Inflammatory macrophage (primary cell): ENCODE measurements at regions not wholly inside any gene's neighbourhood (a gene's known extent, or its start where the extent isn't known, plus 50 kb on each side); places are given as distances from the start of the nearest gene placed in this dataset.
A peak's percentile ranks its signal among the peaks of the same experiment; 100 is the strongest.

ENCODE experiments used
- DNase-seq, 2 donors: peaks; one replicate each; pipeline ENCODE4 v3.0.0-alpha.2; 2020 to 2022

- DNase-seq, result no peak
Measured at GRCh38 chr6:167643223-167643622, 183.5 kb upstream of the AFDN start.

GRCh38 chr6:167643716-167644115, 183.0 kb upstream of the AFDN start:
- no peak for DNase-seq

GRCh38 chr6:167644412-167645132, 182.1 kb upstream of the AFDN start:
- DNase-seq, result no peak

GRCh38 chr6:167645368-167645767, 181.3 kb upstream of the AFDN start:
- DNase-seq, result no peak

GRCh38 chr6:167647306-167647705, 179.4 kb upstream of the AFDN start:
- peak; percentile 28 to 61 for DNase-seq

- DNase-seq, result no peak
Measured at GRCh38 chr6:167647737-167648470, 178.8 kb upstream of the AFDN start.

GRCh38 chr6:167648501-167649278, 178.0 kb upstream of the AFDN start:
- no peak for DNase-seq

GRCh38 chr6:167649476-167649875, 177.2 kb upstream of the AFDN start:
- no peak for DNase-seq

- no peak for DNase-seq
Measured at GRCh38 chr6:167650730-167651317, 175.9 kb upstream of the AFDN start.

- no peak for DNase-seq
Measured at GRCh38 chr6:167651318-167652041, 175.2 kb upstream of the AFDN start.

- DNase-seq, result no peak
Measured at GRCh38 chr6:167652042-167652700, 174.5 kb upstream of the AFDN start.

GRCh38 chr6:167652701-167653095, 174.0 kb upstream of the AFDN start:
- DNase-seq, result no peak

- no peak for DNase-seq
Measured at GRCh38 chr6:167653561-167653960, 173.2 kb upstream of the AFDN start.

- DNase-seq, result no peak
Measured at GRCh38 chr6:167654389-167654788, 172.3 kb upstream of the AFDN start.

- no peak for DNase-seq
Measured at GRCh38 chr6:167655174-167655821, 171.4 kb upstream of the AFDN start.

GRCh38 chr6:167658106-167658505, 168.6 kb upstream of the AFDN start:
- DNase-seq, result no peak

GRCh38 chr6:167659046-167659445, 167.7 kb upstream of the AFDN start:
- no peak for DNase-seq

- DNase-seq, result no peak
Measured at GRCh38 chr6:167660424-167660823, 166.3 kb upstream of the AFDN start.

- DNase-seq, result no peak
Measured at GRCh38 chr6:167660944-167661551, 165.7 kb upstream of the AFDN start.

- DNase-seq, result no peak
Measured at GRCh38 chr6:167661552-167662044, 165.1 kb upstream of the AFDN start.
